ENCODE measurements at regions not wholly inside any gene's neighbourhood (a gene's known extent, or its start where the extent isn't known, plus 50 kb on each side); places are given as distances from the start of the nearest gene placed in this dataset.

GRCh38 chr15:95470997-95471689 is 859.4 kb upstream of the NR2F2 start:
- DNase-seq, result no peak

- no peak for DNase-seq
These were observed 858.8 kb upstream of the NR2F2 start for GRCh38 chr15:95471690-95472086.

GRCh38 chr15:95475067-95475466 is 855.4 kb upstream of the NR2F2 start:
- no peak for DNase-seq

- no peak for DNase-seq
These were observed 851.2 kb upstream of the NR2F2 start for GRCh38 chr15:95479308-95479707.

- DNase-seq, result no peak
These were observed 845.1 kb upstream of the NR2F2 start for GRCh38 chr15:95485367-95485766.

GRCh38 chr15:95486224-95486623 is 844.3 kb upstream of the NR2F2 start:
- DNase-seq, result no peak

- no peak for DNase-seq
These were observed 841.4 kb upstream of the NR2F2 start for GRCh38 chr15:95489103-95489502.

- no peak for DNase-seq
These were observed 838.0 kb upstream of the NR2F2 start for GRCh38 chr15:95492388-95493070.

- DNase-seq, result peak; percentile 26
These were observed 835.4 kb upstream of the NR2F2 start for GRCh38 chr15:95494971-95495541.

- DNase-seq, result no peak
These were observed 832.9 kb upstream of the NR2F2 start for GRCh38 chr15:95497634-95498033.

GRCh38 chr15:95498961-95499360 is 831.5 kb upstream of the NR2F2 start:
- DNase-seq, result no peak

GRCh38 chr15:95499397-95499796 is 831.1 kb upstream of the NR2F2 start:
- DNase-seq, result no peak

GRCh38 chr15:95501865-95502264 is 828.6 kb upstream of the NR2F2 start:
- no peak for DNase-seq

- no peak for DNase-seq
These were observed 827.4 kb upstream of the NR2F2 start for GRCh38 chr15:95503107-95503506.

- no peak for DNase-seq
These were observed 826.8 kb upstream of the NR2F2 start for GRCh38 chr15:95503640-95504225.

- DNase-seq, result no peak
These were observed 818.8 kb upstream of the NR2F2 start for GRCh38 chr15:95511671-95512070.

- DNase-seq, result no peak
These were observed 817.6 kb upstream of the NR2F2 start for GRCh38 chr15:95512906-95513305.

- no peak for DNase-seq
These were observed 810.6 kb upstream of the NR2F2 start for GRCh38 chr15:95519887-95520286.

GRCh38 chr15:95520511-95520910 is 810.0 kb upstream of the NR2F2 start:
- DNase-seq, result no peak

GRCh38 chr15:95520922-95521321 is 809.6 kb upstream of the NR2F2 start:
- no peak for DNase-seq

- no peak for DNase-seq
These were observed 808.0 kb upstream of the NR2F2 start for GRCh38 chr15:95522533-95522932.

GRCh38 chr15:95528920-95529319 is 801.6 kb upstream of the NR2F2 start:
- DNase-seq, result no peak

GRCh38 chr15:95536638-95537037 is 793.9 kb upstream of the NR2F2 start:
- no peak for DNase-seq

- DNase-seq, result no peak
These were observed 791.8 kb upstream of the NR2F2 start for GRCh38 chr15:95538693-95539092.
